GM12874 (cell line): ENCODE measurements at regions not wholly inside any gene's neighbourhood (a gene's known extent, or its start where the extent isn't known, plus 50 kb on each side); places are given as distances from the start of the nearest gene placed in this dataset.
A peak's percentile ranks its signal among the peaks of the same experiment; 100 is the strongest.

Experiments used
- TF ChIP-seq, protein P1 (sequence below): IDR thresholded peaks from 2 replicates; pipeline ENCODE4 v1.5.1; 2011; ENCODE audit warnings: low read depth, mild to moderate bottlenecking, control low read depth, low read length, moderate library complexity; ENCODE audit not compliant: insufficient read depth

DNA sequence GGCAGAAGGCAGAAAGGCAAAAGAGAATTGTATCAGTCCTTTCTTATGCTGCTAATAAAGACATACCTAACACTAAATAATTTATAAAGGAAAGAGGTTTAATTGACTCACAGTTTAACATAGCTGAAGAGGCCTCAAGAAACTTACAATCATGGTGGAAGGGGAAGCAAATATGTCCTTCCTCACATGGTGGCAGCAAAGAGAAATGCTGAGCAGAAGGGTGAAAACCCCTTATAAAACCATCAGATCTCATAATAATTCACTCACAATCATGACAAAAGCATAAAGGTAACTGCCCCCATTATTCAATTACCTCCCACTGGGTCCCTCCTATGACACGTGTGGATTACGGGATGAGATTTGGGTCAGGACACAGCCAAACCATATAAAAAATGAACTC is 312.5 kb upstream of the PTGER4 start:
- TF ChIP-seq, protein P1, sequence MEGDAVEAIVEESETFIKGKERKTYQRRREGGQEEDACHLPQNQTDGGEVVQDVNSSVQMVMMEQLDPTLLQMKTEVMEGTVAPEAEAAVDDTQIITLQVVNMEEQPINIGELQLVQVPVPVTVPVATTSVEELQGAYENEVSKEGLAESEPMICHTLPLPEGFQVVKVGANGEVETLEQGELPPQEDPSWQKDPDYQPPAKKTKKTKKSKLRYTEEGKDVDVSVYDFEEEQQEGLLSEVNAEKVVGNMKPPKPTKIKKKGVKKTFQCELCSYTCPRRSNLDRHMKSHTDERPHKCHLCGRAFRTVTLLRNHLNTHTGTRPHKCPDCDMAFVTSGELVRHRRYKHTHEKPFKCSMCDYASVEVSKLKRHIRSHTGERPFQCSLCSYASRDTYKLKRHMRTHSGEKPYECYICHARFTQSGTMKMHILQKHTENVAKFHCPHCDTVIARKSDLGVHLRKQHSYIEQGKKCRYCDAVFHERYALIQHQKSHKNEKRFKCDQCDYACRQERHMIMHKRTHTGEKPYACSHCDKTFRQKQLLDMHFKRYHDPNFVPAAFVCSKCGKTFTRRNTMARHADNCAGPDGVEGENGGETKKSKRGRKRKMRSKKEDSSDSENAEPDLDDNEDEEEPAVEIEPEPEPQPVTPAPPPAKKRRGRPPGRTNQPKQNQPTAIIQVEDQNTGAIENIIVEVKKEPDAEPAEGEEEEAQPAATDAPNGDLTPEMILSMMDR: 0 out of 2 replicates have a peak, but pooled peaks have one; percentile 5

DNA sequence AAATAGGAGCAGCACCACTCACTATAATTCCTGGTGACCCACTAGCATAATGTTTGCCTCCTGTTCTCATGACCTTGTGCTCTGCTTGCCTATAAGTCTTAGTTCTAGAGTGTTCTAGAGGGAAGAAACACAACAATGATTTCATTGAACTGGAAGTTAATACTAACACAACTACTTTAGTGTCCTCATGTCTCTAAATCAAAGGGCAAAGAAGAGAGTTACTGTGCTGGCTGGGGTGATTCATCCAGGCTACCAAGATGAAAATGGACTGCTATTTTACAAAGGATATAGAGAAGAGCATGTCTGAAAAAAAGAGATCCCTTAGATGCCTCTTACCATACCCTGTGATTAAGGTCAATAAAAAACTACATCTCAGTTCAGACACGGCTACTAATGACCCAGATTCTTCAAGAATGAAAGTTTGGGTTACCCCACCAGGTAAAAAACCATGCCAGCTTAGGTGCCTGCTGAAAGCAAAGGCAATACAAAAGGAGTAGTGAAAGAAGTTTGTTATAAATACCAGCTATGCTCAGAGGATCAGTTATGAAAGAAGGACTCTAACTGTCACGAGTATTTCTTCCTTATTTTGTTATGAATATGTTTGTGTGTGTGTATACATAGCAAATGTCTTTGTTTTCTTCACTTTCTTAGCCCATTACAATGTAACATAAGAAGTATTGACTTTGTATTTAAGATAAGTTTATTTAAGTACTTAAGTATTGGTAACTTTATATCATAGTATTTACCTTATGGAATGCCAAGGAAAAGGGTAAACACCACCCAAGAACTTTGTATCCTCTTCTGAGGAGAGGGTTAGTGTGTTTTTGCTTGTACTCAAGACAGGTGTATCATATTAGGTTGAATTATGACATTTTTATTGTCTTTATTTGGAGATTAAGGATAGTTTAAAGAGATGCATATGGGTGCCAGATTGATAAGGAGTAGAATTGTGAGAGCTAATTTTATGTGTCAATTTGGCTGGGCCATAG is 314.1 kb upstream of the PTGER4 start:
- TF ChIP-seq, protein P1: no peak

DNA sequence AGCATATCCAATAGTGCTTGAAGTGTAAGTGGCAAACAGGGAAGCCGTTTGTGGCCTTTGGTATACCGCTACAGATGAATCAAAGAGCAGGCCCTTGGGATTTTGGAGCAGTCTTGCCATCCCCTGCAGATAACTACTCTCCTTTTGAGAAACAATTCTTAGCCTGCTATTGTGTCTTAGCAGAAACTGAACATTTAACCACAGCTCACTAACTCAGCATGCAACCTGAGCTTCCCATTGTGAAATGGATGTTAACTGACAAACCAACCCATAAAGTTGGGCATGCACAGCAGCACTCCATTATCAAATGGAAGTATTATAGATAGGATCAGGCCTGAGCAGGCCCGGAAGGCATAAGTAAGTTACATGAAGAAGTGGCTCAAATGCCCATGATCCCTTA is 315.3 kb upstream of the PTGER4 start:
- TF ChIP-seq, protein P1: no peak

DNA sequence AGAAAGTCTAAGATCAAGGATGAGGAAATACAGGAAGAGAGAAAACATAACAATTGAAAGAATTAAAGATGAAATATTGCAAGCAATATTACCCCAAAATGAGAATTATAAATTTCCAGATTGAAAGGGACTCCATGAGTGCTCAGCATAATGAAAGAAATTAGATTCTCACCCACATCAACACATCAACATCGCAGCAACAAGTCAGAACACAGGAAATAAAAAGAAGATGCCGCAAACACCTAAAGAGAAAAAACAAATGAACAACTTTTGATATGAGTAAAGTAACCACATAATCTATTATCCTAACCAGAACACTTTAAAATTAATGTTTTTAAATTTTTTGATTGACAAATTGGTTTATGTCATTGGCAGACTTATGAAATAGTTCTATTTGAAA is 318.3 kb upstream of the PTGER4 start:
- TF ChIP-seq, protein P1: no peak

DNA sequence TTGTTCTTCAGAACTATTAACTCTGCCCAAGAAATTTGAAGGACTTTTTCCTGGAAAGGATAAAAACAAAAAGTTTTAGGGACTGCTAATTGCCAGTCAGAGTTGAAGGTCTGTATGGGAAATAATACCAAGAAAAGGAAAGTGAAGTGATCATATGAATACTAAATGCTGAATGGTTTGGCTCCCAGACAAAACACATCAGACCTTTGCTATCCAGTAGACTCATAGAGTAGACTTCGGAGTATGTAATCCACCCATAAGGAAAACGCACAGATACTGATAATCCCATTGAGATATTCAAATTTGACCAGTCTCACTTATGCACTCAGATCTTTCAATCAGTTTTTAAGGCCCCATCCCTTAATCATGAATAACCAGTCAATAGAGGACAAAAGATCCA is 319.0 kb upstream of the PTGER4 start:
- TF ChIP-seq, protein P1: no peak

DNA sequence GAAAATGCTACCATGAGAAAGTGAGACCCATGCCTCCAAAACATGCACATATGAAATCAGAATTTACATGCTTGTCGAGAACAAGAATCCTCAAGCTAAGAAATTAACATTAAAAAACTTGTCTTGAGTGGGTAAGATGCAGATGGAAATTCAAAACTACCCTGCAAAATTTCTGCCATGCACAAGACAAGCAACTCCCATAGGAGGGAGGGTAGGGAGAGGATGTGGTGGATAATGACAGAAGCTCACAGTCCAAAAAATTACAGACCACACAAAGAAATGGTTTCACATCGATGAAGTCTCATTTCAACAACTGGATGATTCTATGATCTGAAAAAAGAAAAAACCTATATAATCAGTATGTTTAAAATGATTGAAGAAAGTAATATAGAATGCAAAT is 319.9 kb upstream of the PTGER4 start:
- TF ChIP-seq, protein P1: no peak

DNA sequence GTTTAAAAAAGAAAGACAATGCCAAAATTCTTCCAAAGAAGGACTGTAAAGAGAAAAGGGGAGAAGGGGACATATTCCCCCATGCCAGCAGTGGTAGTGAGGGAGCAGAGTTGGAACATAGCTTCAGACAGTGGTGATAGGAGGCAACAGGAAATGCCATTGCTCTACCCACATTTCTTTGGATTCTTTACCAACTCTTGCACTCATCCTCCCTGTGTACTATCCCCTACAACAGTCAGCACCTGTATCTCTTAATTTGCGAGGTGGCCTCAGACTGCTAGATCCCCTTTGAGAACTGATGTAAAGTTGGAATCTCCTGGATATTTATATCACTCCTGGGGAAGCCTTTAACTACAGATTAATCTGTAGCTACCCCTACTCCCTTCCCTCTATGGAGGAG is 320.6 kb upstream of the PTGER4 start:
- TF ChIP-seq, protein P1: no peak
